ENCODE measurements at regions not wholly inside any gene's neighbourhood (a gene's known extent, or its start where the extent isn't known, plus 50 kb on each side); places are given as distances from the start of the nearest gene placed in this dataset.

GRCh38 chr7:13593854-13594253, 395.6 kb downstream of the ETV1 start:
- no peak overlapping the region for H3K27ac ChIP-seq (ENCODE audit: low read depth, low read length)
- no peaks in the 10 kb centered on the region for H3K79me2 ChIP-seq (ENCODE audit: insufficient read depth, low read length)
- no peak for TF ChIP-seq CTCF (IDR thresholded peaks at IDR 0.05; ENCODE audit: extremely low read depth, low read depth, low read length)
- no peaks in the 10 kb centered on the region for H3K27me3 ChIP-seq (ENCODE audit: insufficient read depth, low read length)
- no peaks in the 10 kb centered on the region for H3K4me1 ChIP-seq (ENCODE audit: insufficient read depth, low read length)
- DNase-seq (ENCODE audit: insufficient read length, low spot score, missing footprints): no peak
- H4K20me1 ChIP-seq (ENCODE audit: insufficient read depth, low read length): no peaks in the 10 kb centered on the region
- H3K4me2 ChIP-seq (ENCODE audit: insufficient read depth, low read length): no peak overlapping the region
- H3K4me3 ChIP-seq (ENCODE audit: insufficient read depth, low read length): no peak overlapping the region
- H3K9me3 ChIP-seq (ENCODE audit: low read depth, low read length): no peaks in the 10 kb centered on the region
- H3K36me3 ChIP-seq (ENCODE audit: insufficient read depth, low read length): no peaks in the 10 kb centered on the region
- H2AFZ ChIP-seq (ENCODE audit: low read length): no peak overlapping the region

GRCh38 chr7:13602036-13602435, 387.4 kb downstream of the ETV1 start:
- Histone ChIP-seq H4K20me1 (ENCODE audit: insufficient read depth, low read length) (no peaks in the 10 kb centered on the region), H3K27me3 (ENCODE audit: insufficient read depth, low read length) (no peaks in the 10 kb centered on the region), H3K79me2 (ENCODE audit: insufficient read depth, low read length) (no peaks in the 10 kb centered on the region), H3K4me2 (ENCODE audit: insufficient read depth, low read length) (no peak overlapping the region), H3K4me1 (ENCODE audit: insufficient read depth, low read length) (no peaks in the 10 kb centered on the region), H3K27ac (ENCODE audit: low read depth, low read length) (no peak overlapping the region), H2AFZ (ENCODE audit: low read length) (no peak overlapping the region), H3K36me3 (ENCODE audit: insufficient read depth, low read length) (no peaks in the 10 kb centered on the region), H3K9me3 (ENCODE audit: low read depth, low read length) (no peaks in the 10 kb centered on the region), H3K4me3 (ENCODE audit: insufficient read depth, low read length) (no peak overlapping the region)
- no peak for DNase-seq (ENCODE audit: insufficient read length, low spot score, missing footprints)
- no peak for TF ChIP-seq CTCF (IDR thresholded peaks at IDR 0.05; ENCODE audit: extremely low read depth, low read depth, low read length)

- Histone ChIP-seq H3K9me3 (ENCODE audit: low read depth, low read length) (no peaks in the 10 kb centered on the region), H3K36me3 (ENCODE audit: insufficient read depth, low read length) (no peaks in the 10 kb centered on the region)
- no peak for DNase-seq (ENCODE audit: insufficient read length, low spot score, missing footprints)
Measured at GRCh38 chr7:13603016-13603415, 386.4 kb downstream of the ETV1 start.

GRCh38 chr7:13603661-13604060, 385.8 kb downstream of the ETV1 start:
- Histone ChIP-seq H3K27ac (ENCODE audit: low read depth, low read length) (no peak overlapping the region), H3K4me1 (ENCODE audit: insufficient read depth, low read length) (no peaks in the 10 kb centered on the region), H4K20me1 (ENCODE audit: insufficient read depth, low read length) (no peaks in the 10 kb centered on the region), H3K79me2 (ENCODE audit: insufficient read depth, low read length) (no peaks in the 10 kb centered on the region), H3K36me3 (ENCODE audit: insufficient read depth, low read length) (no peaks in the 10 kb centered on the region), H3K27me3 (ENCODE audit: insufficient read depth, low read length) (no peaks in the 10 kb centered on the region), H3K4me3 (ENCODE audit: insufficient read depth, low read length) (no peak overlapping the region), H3K9me3 (ENCODE audit: low read depth, low read length) (no peaks in the 10 kb centered on the region), H3K4me2 (ENCODE audit: insufficient read depth, low read length) (no peak overlapping the region), H2AFZ (ENCODE audit: low read length) (no peak overlapping the region)
- no peak for TF ChIP-seq CTCF (IDR thresholded peaks at IDR 0.05; ENCODE audit: extremely low read depth, low read depth, low read length)
- no peak for DNase-seq (ENCODE audit: insufficient read length, low spot score, missing footprints)

More at GRCh38 chr7:13603016-13603415, 386.4 kb downstream of the ETV1 start:
- H3K4me2 ChIP-seq (ENCODE audit: insufficient read depth, low read length): no peak overlapping the region
- no peaks in the 10 kb centered on the region for H3K79me2 ChIP-seq (ENCODE audit: insufficient read depth, low read length)
- H4K20me1 ChIP-seq (ENCODE audit: insufficient read depth, low read length): no peaks in the 10 kb centered on the region
- H3K27me3 ChIP-seq (ENCODE audit: insufficient read depth, low read length): no peaks in the 10 kb centered on the region
- no peak overlapping the region for H3K27ac ChIP-seq (ENCODE audit: low read depth, low read length)
- H3K4me3 ChIP-seq (ENCODE audit: insufficient read depth, low read length): no peak overlapping the region
- no peaks in the 10 kb centered on the region for H3K4me1 ChIP-seq (ENCODE audit: insufficient read depth, low read length)
- no peak for TF ChIP-seq CTCF (IDR thresholded peaks at IDR 0.05; ENCODE audit: extremely low read depth, low read depth, low read length)
- no peak overlapping the region for H2AFZ ChIP-seq (ENCODE audit: low read length)
